Epithelial cell of proximal tubule (primary cell): ENCODE measurements at regions not wholly inside any gene's neighbourhood (a gene's known extent, or its start where the extent isn't known, plus 50 kb on each side); places are given as distances from the start of the nearest gene placed in this dataset.

ENCODE experiments used
- DNase-seq: peaks from one replicate; pipeline ENCODE4 v3.0.0-alpha.2; 2011; ENCODE audit warnings: low read depth
- H3K4me3 ChIP-seq: 2 replicates; pipeline ENCODE4 v1.5.1; 2011; ENCODE audit warnings: low read depth, mild to moderate bottlenecking, low read length
- TF ChIP-seq, protein P1 (sequence below): conservative IDR thresholded peaks from 2 replicates; pipeline ENCODE4 v1.5.1; 2012; ENCODE audit warnings: low read depth, mild to moderate bottlenecking, low read length

DNA sequence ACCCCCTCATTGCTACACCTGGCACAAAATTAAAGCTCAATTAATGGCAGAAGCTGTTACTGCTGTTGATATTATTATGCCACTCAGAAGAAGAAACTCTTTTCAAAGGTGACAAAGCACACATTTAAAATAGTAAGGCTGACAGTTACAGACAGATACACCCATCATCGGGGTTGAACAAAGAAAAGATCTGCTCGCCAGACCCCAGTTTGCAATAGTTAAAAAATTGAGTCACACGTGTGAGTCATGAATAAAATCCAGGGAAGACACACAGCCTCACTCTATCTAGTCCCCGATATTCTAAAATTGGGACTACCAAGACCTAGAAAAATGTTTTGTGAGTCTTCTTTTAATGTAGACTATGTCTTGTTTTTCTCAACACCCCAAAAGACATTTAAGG lies 330.0 kb upstream of the SOX9 start:
- TF ChIP-seq, protein P1, sequence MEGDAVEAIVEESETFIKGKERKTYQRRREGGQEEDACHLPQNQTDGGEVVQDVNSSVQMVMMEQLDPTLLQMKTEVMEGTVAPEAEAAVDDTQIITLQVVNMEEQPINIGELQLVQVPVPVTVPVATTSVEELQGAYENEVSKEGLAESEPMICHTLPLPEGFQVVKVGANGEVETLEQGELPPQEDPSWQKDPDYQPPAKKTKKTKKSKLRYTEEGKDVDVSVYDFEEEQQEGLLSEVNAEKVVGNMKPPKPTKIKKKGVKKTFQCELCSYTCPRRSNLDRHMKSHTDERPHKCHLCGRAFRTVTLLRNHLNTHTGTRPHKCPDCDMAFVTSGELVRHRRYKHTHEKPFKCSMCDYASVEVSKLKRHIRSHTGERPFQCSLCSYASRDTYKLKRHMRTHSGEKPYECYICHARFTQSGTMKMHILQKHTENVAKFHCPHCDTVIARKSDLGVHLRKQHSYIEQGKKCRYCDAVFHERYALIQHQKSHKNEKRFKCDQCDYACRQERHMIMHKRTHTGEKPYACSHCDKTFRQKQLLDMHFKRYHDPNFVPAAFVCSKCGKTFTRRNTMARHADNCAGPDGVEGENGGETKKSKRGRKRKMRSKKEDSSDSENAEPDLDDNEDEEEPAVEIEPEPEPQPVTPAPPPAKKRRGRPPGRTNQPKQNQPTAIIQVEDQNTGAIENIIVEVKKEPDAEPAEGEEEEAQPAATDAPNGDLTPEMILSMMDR = no peak
- DNase-seq = no peak

DNA sequence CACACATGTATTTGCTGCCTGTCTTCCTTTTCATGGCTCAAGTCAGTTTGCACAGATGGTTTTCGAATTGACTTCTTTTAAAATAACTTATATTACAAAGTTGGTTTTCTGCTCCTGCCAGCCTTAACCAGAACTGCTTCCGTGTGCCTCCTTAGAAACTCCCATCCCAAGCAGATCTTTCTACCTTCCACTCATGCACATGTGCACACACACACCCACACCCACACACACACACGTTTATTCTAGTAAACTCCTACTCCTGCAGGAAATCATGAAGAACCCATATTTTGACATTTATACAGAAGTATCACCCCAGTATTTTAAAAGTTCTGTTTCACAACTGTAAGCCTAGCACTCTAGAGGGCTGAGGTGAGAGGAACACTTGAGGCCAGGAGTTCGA lies 329.5 kb upstream of the SOX9 start:
- DNase-seq = no peak
- TF ChIP-seq, protein P1 = no peak
- H3K4me3 ChIP-seq = no peak overlapping the region

More for the DNA sequence above, 330.0 kb upstream of the SOX9 start:
- no peak overlapping the region for H3K4me3 ChIP-seq

DNA sequence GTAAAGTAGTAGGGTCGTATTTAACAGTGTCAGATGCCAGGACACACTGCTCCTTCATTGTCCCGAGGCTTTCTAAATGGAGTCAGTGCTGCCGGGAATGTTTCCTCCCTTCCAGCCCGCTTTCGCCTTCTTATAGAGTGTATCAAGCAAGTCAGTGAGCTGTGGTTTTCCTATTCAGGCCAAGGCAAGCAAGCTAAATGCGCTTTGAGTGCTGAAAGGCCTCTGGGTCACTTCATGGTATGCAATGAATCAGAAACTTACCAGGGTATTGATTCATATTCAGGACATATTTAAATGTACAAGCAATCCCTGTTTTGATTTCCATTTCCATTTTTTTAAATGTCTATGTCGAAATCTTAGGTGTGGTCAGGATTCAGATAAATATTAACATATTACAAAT lies 327.9 kb upstream of the SOX9 start:
- TF ChIP-seq, protein P1 = no peak
- H3K4me3 ChIP-seq = no peak overlapping the region
- DNase-seq = no peak

DNA sequence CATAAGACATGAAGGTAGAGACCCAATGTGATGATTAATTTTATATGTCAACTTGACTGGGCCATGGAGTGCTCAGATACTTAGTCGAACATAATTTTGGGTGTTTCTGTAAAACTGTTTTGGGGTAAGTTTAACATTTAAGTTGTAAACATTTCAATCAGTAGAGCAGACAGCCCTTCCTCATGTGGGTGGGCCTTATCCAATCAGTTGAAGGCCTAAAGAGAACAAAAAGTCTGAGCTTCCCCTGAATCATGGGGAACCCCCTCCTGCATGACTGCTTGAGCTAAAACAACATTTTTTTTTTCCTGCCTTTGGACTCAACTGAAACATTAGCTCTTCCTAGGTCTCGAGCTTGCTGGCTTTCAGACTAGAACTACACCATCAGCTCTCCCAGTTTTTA lies 327.3 kb upstream of the SOX9 start:
- H3K4me3 ChIP-seq = no peak overlapping the region
- TF ChIP-seq, protein P1 = no peak
- no peak for DNase-seq

DNA sequence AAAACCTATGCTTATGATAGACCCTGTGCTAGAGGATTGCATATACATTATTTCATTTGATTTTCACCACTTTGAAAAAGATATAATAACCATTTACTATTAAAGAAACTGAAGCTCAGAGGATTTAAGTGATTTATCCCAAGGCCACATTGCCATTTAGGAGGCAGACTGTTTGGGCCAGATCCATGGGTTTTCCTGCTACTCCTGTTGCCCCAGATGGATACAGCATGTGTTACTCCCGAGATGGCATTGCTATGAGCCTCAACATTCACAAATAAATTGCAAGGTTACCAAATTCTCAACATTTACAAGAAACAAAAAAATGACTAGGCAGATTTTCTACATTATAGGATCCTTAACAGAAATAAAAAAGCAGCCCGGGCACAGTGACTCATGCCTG lies 322.1 kb upstream of the SOX9 start:
- TF ChIP-seq, protein P1 = no peak
- H3K4me3 ChIP-seq = no peak overlapping the region
- DNase-seq = no peak

DNA sequence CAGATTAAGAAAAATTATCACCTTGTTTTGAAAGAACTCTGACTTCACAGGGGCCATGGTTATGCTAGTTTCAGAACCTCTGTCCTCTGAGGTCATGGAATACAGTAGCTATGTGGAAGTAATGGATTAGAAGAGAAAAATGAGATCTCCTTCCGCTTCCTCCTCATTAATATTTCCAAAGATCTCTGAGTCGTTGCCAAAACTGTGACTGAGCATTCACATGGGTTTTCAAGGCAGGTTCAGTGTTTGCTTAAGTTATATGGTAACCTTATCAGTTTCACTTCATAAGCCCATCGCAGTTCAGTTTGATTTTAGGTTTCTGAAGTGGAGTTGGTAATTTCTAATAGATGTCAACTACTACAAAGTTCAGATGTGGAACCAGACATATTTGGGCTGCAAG lies 321.2 kb upstream of the SOX9 start:
- TF ChIP-seq, protein P1 = no peak
- H3K4me3 ChIP-seq = no peak overlapping the region
- no peak for DNase-seq

DNA sequence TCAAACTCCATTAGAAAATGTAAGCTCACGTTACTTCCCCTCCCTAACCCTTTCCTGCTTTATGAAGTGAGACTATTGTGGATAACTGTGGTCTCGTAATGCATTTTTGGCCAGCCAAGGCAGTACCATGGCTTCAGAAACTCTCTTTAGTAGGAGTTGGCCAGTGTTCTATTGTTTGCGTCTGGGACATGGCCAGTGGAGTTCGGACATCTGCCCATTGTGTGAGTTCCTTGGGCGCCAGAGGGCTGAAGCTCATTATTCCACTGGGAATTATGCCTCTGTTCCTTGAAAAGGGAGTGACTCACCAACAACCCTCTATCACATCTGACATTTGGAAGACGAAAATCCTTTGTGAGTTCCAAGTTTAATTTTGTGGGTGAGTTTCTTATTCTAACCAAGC lies 319.5 kb upstream of the SOX9 start:
- TF ChIP-seq, protein P1 = no peak
- no peak for DNase-seq
- H3K4me3 ChIP-seq = no peak overlapping the region
